IPS DF 4.7 (cell line): ENCODE measurements at regions not wholly inside any gene's neighbourhood (a gene's known extent, or its start where the extent isn't known, plus 50 kb on each side); places are given as distances from the start of the nearest gene placed in this dataset.
A peak's percentile ranks its signal among the peaks of the same experiment; 100 is the strongest.

ENCODE experiments used
- DNase-seq: peaks from one replicate; pipeline ENCODE4 v3.0.0-alpha.2; 2013; ENCODE audit warnings: low spot score; ENCODE audit errors: extremely low read depth

DNA sequence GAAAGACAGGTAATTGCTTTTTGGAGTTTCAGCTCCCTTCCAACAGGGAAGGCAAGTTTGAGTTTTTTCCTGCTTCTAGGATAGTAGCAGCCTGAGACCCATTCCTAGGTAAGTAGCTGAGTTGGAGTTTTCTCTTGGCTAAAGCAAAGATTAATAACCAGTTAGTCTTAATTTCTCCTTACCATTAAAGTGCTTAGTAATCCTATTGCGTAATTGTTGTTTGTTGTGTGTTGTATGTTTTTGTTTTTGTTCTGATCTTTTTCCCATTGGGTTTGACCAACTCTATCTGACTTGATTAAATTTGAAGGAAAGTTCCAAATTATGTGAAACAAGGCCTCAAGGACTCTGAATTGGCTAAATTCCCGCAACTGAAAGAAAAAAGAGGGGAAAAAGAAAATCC, 83.5 kb downstream of the TBX22 start:
- no peak for DNase-seq

DNA sequence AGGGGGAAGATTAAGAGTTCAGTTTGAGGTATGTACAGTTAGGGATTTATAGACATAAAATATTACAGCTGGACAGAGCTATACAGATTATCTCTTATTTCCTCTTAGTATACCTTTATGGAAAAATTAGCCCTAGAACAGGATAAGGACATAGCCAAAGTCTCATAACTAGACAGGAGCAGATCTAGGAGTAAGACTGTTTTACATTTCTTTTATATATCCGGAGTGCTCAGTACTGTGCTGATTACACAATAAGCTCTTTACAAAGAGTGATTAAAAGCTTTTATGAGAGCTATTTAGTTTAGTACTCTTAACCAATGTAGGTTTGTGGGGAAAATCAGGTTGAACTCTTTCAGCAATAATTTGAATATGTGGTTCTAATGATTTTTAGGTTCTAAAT, 105.8 kb downstream of the TBX22 start:
- DNase-seq = no peak

DNA sequence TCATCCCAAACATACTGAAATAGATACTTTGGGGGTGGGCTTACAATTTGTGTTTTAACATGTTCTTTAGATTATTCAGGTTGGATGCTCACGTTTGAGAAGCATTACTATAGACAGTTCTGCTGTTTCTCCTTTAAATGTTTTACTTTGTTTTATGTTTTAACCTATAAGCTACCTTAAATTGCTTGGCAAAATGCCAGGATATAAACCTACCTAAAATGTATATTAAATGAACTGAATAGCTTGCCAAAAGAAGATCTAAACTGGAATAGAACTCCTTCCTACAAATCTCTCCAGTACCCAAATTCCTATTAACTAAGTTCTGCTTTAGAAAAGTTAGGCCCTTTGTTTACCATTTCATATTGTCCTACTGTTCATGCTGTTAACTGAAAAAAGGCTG, 124.4 kb downstream of the TBX22 start:
- no peak for DNase-seq

- DNase-seq = no peak
These were observed 125.0 kb downstream of the TBX22 start for GRCh38 chrX:80139564-80139963.

- no peak for DNase-seq
These were observed 156.0 kb downstream of the TBX22 start for GRCh38 chrX:80170581-80170980.

GRCh38 chrX:80173261-80173660, 158.7 kb downstream of the TBX22 start:
- no peak for DNase-seq

GRCh38 chrX:80174925-80175574, 160.5 kb downstream of the TBX22 start:
- DNase-seq = no peak

- DNase-seq = no peak
These were observed 166.5 kb downstream of the TBX22 start for GRCh38 chrX:80181079-80181478.

DNA sequence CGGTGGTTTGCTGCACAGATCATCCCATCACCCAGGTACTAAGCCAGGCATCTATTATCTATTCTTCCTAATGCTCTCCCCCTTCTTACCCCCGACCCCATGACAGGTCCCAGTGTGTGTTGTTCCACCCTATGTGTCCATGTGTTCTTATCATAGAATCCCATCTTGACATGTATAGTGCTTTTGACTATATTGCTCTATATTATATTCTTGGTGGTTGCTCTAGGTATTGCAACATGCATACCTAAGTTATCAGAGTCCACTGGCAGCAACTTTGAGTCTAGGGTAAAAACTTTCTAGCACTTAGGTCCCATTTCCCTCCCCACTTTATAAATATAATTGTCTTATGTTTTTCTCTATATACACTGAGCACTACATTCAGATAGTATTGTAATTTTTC, 170.3 kb downstream of the TBX22 start:
- no peak for DNase-seq

- no peak for DNase-seq
These were observed 192.1 kb downstream of the TBX22 start for GRCh38 chrX:80206647-80207046.

DNA sequence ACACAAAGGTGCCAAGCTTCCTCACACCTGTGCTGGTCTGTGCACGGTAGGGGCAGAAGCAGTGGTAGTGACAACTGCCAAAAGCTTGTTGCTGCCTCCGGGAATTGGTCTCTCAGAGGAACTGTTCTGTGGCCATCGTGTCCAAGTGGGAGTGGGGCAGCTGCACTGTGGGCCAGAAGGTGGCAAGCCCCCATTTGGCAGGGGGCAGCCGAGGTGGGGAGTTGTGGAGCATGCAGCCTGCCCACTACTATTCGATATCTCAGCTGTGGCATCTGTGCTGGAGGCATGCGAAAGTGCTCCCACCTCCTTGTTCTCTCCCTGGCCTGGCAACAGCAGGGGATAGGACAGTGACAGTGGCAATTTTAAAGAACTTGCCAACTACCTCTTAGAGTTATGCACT, 192.8 kb downstream of the TBX22 start:
- no peak for DNase-seq

- no peak for DNase-seq
These were observed 201.5 kb downstream of the TBX22 start for GRCh38 chrX:80216086-80216485.

GRCh38 chrX:80223982-80224579, 196.2 kb upstream of the TENT5D start:
- no peak for DNase-seq

GRCh38 chrX:80229626-80230025, 190.6 kb upstream of the TENT5D start:
- DNase-seq = no peak

DNA sequence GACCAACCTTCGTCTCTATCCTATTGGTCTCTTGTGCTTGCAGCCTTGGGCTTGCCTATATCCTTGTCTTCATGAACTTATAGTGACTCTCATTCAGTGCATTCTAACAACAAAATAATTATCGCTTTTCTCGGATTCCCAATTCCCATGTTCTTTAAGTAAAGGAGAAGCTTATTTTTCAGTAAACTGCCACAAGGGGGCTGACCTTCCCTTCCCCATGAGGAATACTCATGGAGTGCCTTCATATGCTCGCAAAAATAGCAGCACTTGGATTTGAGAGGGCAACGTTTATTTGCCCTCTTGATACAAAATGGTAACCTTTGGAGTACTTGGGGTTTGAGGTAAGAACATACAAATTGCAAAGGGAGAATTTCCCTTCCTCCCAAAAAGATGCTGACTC, 183.2 kb upstream of the TENT5D start:
- no peak for DNase-seq

GRCh38 chrX:80246271-80246670, 174.0 kb upstream of the TENT5D start:
- no peak for DNase-seq

DNA sequence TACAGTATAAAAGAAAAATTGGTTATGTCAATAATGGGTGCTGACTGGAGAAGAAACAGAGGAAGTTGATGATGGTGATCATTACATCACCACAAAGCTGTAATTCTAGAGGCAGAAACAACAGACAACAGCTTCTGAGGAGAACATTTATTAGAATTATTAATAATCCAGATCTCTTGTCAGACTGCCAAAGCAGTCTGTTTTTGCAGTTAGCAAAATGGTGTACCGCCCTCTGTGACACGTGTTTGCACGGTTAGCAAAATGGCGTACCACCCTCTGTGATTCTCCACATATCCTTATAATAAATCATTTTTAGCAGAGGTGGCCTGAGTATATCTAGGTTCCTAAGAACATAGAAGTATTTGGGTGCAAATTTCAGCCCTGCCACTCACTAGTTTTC, 154.0 kb upstream of the TENT5D start:
- DNase-seq = no peak

DNA sequence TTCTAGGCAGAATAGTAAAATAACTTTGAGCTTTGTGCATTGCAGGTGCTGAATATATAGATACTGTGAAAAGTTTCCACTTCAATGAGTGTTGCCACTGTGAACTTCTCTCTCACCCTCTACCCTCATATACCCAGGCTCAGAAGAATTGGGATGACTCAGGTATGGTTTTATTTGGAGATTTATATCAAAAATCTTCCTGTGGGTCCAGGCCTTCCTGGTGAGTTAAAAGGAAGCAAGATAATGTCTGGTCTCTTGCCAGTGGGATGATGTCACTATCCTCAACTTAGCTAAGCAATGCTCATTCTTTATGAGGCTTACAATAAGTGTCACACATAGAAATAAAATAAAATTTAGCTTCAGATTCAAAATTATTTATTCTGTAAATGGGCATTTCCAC, 153.3 kb upstream of the TENT5D start:
- no peak for DNase-seq

DNA sequence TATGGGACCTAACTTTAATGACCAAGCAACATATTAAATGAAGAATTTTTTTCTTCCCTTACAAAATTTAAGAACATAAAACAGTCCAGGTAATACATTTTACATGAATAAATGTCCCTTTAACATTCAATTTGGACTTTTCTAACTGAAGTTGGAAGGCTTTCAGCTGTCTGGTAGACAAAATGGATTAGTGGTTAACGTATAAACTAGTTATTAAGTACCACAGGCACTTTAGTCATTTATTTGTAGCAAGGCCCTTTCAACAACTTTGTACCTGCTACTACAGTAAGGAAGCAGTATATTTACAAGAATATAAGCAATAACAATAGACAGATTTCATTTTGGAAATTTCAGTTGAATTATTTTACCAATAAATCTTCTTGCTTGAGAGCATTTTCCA, 152.5 kb upstream of the TENT5D start:
- no peak for DNase-seq

DNA sequence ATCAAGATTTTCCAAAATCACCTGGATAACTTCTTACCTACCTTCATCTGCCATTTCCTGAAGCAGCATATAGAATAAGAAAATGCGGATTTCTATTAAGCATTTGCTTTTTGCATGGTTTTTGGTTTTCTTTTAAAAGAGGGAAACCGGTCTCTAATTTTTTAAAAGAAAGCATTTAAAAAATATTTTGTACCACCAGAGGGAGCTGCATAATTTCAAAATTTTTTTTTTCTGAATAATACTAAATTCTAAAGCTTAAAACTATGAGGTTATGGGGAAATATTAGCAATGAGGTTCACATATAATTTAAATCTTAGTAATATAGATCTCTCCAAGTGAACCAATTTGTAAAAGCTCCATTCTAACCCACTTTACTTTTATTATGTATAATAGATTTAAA, 137.7 kb upstream of the TENT5D start:
- no peak for DNase-seq

GRCh38 chrX:80285131-80285773, 135.0 kb upstream of the TENT5D start:
- DNase-seq = peak; percentile 3

DNA sequence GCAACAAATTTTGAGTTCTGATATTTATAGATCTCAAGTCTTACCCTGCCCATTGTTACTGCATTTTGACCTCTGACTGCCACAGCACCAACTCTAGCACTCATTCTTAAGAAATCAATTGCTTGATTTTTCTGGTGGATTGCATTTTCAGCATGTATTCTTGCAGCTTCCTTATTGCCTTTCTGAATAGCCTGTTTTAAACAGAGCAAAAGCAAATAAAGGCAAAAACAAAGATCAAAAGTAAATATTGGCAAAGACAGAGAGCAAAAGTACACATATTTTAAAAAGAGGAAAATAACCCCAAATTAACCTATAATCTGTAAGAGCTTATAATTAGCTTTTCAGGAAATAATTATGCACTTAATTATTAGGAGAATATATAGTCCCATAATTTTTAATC, 129.4 kb upstream of the TENT5D start:
- DNase-seq = no peak

- DNase-seq = no peak
These were observed 126.9 kb upstream of the TENT5D start for GRCh38 chrX:80293354-80293753.
